AG10803 (cell line): ENCODE measurements at regions not wholly inside any gene's neighbourhood (a gene's known extent, or its start where the extent isn't known, plus 50 kb on each side); places are given as distances from the start of the nearest gene placed in this dataset.

Source experiments
- DNase-seq: peaks from one replicate; pipeline ENCODE4 v3.0.0; 2010; ENCODE audit warnings: low read depth
- H3K4me3 ChIP-seq: 2 replicates; pipeline ENCODE4 v1.5.1; 2011; ENCODE audit warnings: mild to moderate bottlenecking, low read length, control low read depth
- CTCF ChIP-seq: conservative IDR thresholded peaks from 2 replicates; pipeline ENCODE4 v1.5.1; 2011; ENCODE audit warnings: mild to moderate bottlenecking, low read length, control low read depth, inconsistent platforms

GRCh38 chr18:29123706-29124530 is 947.0 kb upstream of the CDH2 start:
- no peak for DNase-seq

DNA sequence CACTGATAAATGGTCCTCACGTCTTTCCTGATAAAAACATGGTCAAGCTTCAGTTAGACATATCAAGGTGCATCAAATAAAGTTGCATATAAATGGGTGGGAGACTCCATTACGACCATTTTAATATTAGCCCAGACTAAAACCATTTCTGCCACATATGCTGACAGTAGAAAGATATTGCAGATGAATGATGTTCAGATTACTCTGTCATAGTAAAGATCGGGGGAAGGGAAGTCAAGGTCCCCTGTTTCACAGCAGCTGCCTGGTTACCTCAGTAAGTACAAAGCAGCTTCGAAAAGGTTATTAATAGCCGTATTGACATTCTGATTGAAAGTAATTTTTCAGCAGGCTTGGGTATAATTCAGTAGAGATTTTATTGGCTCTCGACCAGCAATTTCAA is 927.7 kb upstream of the CDH2 start:
- no peak for DNase-seq
- no peak for TF ChIP-seq CTCF
- no peak overlapping the region for H3K4me3 ChIP-seq

More at GRCh38 chr18:29123706-29124530, 947.0 kb upstream of the CDH2 start:
- no peak for TF ChIP-seq CTCF
- H3K4me3 ChIP-seq, result no peak overlapping the region

- TF ChIP-seq CTCF, result no peak
- peak; percentile 3 for DNase-seq
- no peak overlapping the region for H3K4me3 ChIP-seq
Measured at GRCh38 chr18:29104227-29104626, 927.3 kb upstream of the CDH2 start.

- H3K4me3 ChIP-seq, result no peak overlapping the region
- no peak for DNase-seq
- no peak for TF ChIP-seq CTCF
Measured at GRCh38 chr18:29096079-29096770, 919.3 kb upstream of the CDH2 start.

DNA sequence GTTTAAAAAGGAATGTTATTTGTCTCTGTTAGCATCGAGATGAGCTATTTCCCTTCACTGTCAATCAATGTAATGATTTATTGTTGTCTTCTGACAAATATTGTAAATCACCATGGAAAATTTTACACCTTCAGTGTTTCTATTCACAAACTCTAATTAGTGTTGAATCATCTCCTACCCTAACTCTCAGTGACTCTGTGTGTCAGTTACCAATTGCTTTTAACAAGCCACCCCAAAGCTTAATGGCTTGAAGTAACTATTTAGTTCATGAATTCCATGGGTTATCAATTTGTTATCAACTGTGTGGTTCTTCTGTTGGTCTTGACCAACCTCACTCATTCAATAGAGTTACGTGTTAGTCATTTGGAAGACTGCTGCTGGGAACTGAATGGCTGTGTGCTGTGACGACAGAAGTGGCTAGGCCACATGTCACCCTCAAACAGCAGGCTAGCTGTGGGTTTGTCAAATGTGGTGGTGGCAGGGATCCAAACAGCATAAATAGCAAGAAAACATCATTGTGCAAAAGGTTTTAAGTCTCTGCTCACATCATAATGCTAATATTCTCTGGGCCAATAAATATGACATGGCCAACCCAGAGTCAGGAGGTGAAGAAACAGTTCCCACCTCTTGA is 910.8 kb upstream of the CDH2 start:
- DNase-seq, result peak; percentile 3
- no peak overlapping the region for H3K4me3 ChIP-seq
- no peak for TF ChIP-seq CTCF

DNA sequence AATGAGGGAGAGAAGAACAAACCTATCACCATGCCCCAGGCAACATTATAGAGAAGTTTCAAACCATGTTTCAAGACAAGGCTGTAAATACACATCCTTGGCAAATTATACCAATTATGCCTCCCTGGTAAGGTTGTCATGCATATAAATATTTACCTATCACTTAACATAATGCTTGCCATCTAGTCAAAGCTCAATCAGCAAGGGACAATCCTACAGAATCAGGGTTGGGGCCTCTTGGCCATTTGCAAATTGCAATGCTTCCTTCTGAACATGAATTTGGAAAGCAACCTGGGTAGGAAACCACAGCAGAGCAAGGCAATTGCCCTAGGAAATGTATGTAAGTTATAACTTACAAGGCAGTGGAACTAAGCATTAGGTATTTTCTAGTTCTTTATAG is 907.2 kb upstream of the CDH2 start:
- TF ChIP-seq CTCF, result no peak
- DNase-seq, result no peak
- no peak overlapping the region for H3K4me3 ChIP-seq
